Neutrophil (primary cell): ENCODE measurements at regions not wholly inside any gene's neighbourhood (a gene's known extent, or its start where the extent isn't known, plus 50 kb on each side); places are given as distances from the start of the nearest gene placed in this dataset.

Experiments used
- H3K27ac ChIP-seq: fragments of 200-600 bp; sonication (generic); 2 replicates; pipeline ENCODE4 v1.5.1; 2016; ENCODE audit warnings: mild to moderate bottlenecking, moderate library complexity
- H3K27me3 ChIP-seq: fragments of 200-600 bp; sonication (generic); 2 replicates; pipeline ENCODE4 v1.6.0; 2016; ENCODE audit warnings: mild to moderate bottlenecking
- H3K36me3 ChIP-seq: fragments of 200-600 bp; sonication (generic); 2 replicates; pipeline ENCODE4 v1.5.1; 2017
- H3K4me1 ChIP-seq, 2 experiments: fragments of 200-600 bp in 1 of 2; sonication (generic) in 1 of 2; 1 replicate in 1 of 2; 2 replicates in 1 of 2; pipeline versions ENCODE4 v1.5.1 to v1.6.1; 2013 to 2016; ENCODE audit warnings: low read depth in 1 of 2, low read length in 1 of 2, mild to moderate bottlenecking in 1 of 2, moderate library complexity in 1 of 2; ENCODE audit not compliant: control insufficient read depth in 1 of 2, insufficient read depth in 1 of 2
- H3K4me3 ChIP-seq, 2 experiments: fragments of 200-600 bp in 1 of 2; sonication (generic) in 1 of 2; 1 replicate in 1 of 2; 2 replicates in 1 of 2; pipeline ENCODE4 v1.5.1; 2013 to 2016; ENCODE audit warnings: low read depth in 1 of 2, low read length in 1 of 2, mild to moderate bottlenecking in 1 of 2, moderate library complexity in 1 of 2
- H3K9me3 ChIP-seq: fragments of 200-600 bp; sonication (generic); 2 replicates; pipeline ENCODE4 v1.5.1; 2016
- CTCF ChIP-seq: fragments of 200-600 bp; sonication (generic); IDR thresholded peaks from 2 replicates; pipeline ENCODE4 v1.5.1; 2016; ENCODE audit warnings: antibody characterized with exemption

- Histone ChIP-seq H3K9me3 (no peaks in the 10 kb centered on the region), H3K27me3 (no peaks in the 10 kb centered on the region), H3K36me3 (no peaks in the 10 kb centered on the region), H3K4me1 (no peaks in the 10 kb centered on the region), H3K27ac (no peak overlapping the region), H3K4me3 (no peak overlapping the region)
- TF ChIP-seq CTCF: no peak
Observed at GRCh38 chr3:135792858-135793475, 172.6 kb upstream of the PPP2R3A start.

GRCh38 chr3:135800071-135800549 lies 165.4 kb upstream of the PPP2R3A start:
- H3K4me3 ChIP-seq: no peak overlapping the region
- H3K4me1 ChIP-seq: no peaks in the 10 kb centered on the region
- no peaks in the 10 kb centered on the region for H3K9me3 ChIP-seq
- no peaks in the 10 kb centered on the region for H3K27me3 ChIP-seq
- H3K36me3 ChIP-seq: no peaks in the 10 kb centered on the region
- no peak for TF ChIP-seq CTCF
- no peak overlapping the region for H3K27ac ChIP-seq

- Histone ChIP-seq H3K4me3 (no peak overlapping the region), H3K27me3 (no peaks in the 10 kb centered on the region), H3K4me1 (no peaks in the 10 kb centered on the region), H3K27ac (no peak overlapping the region), H3K36me3 (no peaks in the 10 kb centered on the region), H3K9me3 (no peaks in the 10 kb centered on the region)
- no peak for TF ChIP-seq CTCF
Observed at GRCh38 chr3:135801018-135801417, 164.5 kb upstream of the PPP2R3A start.

DNA sequence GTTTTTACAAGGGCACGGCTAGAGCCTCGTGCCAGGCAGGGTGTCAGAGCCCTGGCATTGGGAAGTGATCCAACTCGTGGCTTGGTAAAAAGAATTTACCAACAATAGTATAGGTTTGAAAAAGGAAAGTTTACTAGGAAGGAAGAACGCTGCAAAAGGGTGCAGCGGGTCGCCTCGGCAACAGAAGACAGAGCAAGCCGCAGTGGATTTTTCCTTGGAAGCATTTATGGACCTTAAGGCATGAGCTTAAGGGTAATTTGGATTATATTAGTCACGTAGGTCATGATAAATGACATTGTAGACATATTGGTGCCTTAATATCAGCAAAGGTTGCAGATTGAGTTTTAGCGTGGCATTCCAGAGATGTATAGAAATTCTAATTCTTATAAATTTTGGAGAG lies 163.4 kb upstream of the PPP2R3A start:
- H3K4me3 ChIP-seq: no peak overlapping the region
- no peaks in the 10 kb centered on the region for H3K4me1 ChIP-seq
- no peak for TF ChIP-seq CTCF

DNA sequence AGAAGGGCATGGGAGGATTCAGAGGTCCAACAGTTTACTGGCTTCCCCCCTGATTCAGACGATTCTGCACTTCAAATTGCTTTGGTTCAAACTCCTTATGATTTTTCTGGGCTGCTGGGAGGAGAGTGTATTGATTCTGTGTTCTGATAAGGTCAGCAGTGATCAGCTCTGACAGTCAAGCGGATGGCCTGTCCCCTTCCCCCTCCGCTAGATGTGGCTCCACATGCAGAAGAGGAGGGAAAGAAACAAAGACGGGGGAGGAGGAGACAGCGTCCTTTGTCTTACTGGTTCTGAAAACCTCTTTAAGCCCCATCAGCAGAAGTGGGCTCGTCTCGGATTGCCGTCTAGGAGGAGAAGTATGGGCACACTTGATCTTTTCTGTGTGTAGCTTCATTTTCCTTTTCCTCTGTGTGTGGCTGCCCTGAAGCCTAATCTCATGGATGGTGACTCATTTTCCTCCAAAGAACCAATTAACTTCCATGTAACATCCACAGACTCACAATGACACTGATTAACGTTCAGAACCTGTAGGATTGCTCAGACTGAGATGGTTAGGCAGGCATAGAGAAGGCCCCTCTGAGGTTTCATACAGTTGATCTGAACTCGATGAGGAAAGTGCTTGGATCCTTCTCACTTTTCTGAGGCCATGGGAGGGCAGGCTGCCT lies 162.4 kb upstream of the PPP2R3A start:
- H3K4me3 ChIP-seq: no peak overlapping the region
- H3K9me3 ChIP-seq: no peaks in the 10 kb centered on the region
- no peak overlapping the region for H3K27ac ChIP-seq
- no peaks in the 10 kb centered on the region for H3K27me3 ChIP-seq
- no peaks in the 10 kb centered on the region for H3K36me3 ChIP-seq
- no peaks in the 10 kb centered on the region for H3K4me1 ChIP-seq
- no peak for TF ChIP-seq CTCF

More for the DNA sequence above, 163.4 kb upstream of the PPP2R3A start:
- H3K27ac ChIP-seq: no peak overlapping the region
- no peaks in the 10 kb centered on the region for H3K36me3 ChIP-seq
- H3K9me3 ChIP-seq: no peaks in the 10 kb centered on the region
- H3K27me3 ChIP-seq: no peaks in the 10 kb centered on the region
